Mesothelial cell of epicardium (in vitro differentiated cells): ENCODE measurements at regions not wholly inside any gene's neighbourhood (a gene's known extent, or its start where the extent isn't known, plus 50 kb on each side); places are given as distances from the start of the nearest gene placed in this dataset.

Source experiments
- DNase-seq, 2 experiments: peaks; one replicate each; pipeline ENCODE4 v3.0.0; 2021; ENCODE audit warnings: low spot score in 2 of 2; ENCODE audit not compliant: unreplicated experiment in 2 of 2
- H3K27ac Mint-ChIP-seq: 2 replicates; pipeline ENCODE4 v1.8.0; 2021; ENCODE audit warnings: mixed read lengths
- H3K27me3 Mint-ChIP-seq: 2 replicates; pipeline ENCODE4 v1.8.0; 2021; ENCODE audit warnings: low read depth, mixed read lengths
- H3K36me3 Mint-ChIP-seq: 2 replicates; pipeline ENCODE4 v1.8.0; 2021; ENCODE audit warnings: mixed read lengths
- H3K4me1 Mint-ChIP-seq: 2 replicates; pipeline ENCODE4 v1.8.0; 2021; ENCODE audit warnings: mixed read lengths
- H3K4me3 Mint-ChIP-seq: 2 replicates; pipeline ENCODE4 v1.8.0; 2021; ENCODE audit warnings: mild to moderate bottlenecking, moderate library complexity, mixed read lengths
- H3K9me3 Mint-ChIP-seq: 2 replicates; pipeline ENCODE4 v1.8.0; 2021; ENCODE audit warnings: mixed read lengths
- CTCF ChIP-seq: fragments of 200-600 bp; sonication (generic); IDR thresholded peaks from one replicate; pipeline ENCODE4 v1.5.0; 2021; ENCODE audit warnings: antibody characterized with exemption; ENCODE audit not compliant: unreplicated experiment

- Mint-ChIP-seq H3K9me3 (peaks cover 45% of the 10 kb centered on the region), H3K4me3 (no peak overlapping the region), H3K27me3 (peaks cover 1% of the 10 kb centered on the region), H3K36me3 (peaks cover 6% of the 10 kb centered on the region), H3K27ac (no peak overlapping the region), H3K4me1 (no peaks in the 10 kb centered on the region)
- no peak for DNase-seq
- TF ChIP-seq CTCF: no peak
Observed at GRCh38 chr17:28267720-28268609, 51.0 kb upstream of the TMEM97 start.

- Mint-ChIP-seq H3K27ac (no peak overlapping the region), H3K9me3 (peaks cover 38% of the 10 kb centered on the region), H3K27me3 (peaks cover 1% of the 10 kb centered on the region), H3K4me3 (no peak overlapping the region), H3K36me3 (peaks cover 4% of the 10 kb centered on the region), H3K4me1 (no peaks in the 10 kb centered on the region)
- no peak for DNase-seq
- TF ChIP-seq CTCF: no peak
Observed at GRCh38 chr17:28268610-28269313, 50.2 kb upstream of the TMEM97 start.
